ENCODE measurements at regions not wholly inside any gene's neighbourhood (a gene's known extent, or its start where the extent isn't known, plus 50 kb on each side); places are given as distances from the start of the nearest gene placed in this dataset.

GRCh38 chr4:33446953-33447352 is 2726.8 kb downstream of the PCDH7 start:
- TF ChIP-seq CTCF (IDR thresholded peaks at IDR 0.05) (no peak), POLR2A (IDR thresholded peaks at IDR 0.05) (no peak), EP300 (IDR thresholded peaks at IDR 0.05) (no peak)
